Heart right ventricle (tissue), 16 donors: ENCODE measurements at regions not wholly inside any gene's neighbourhood (a gene's known extent, or its start where the extent isn't known, plus 50 kb on each side); places are given as distances from the start of the nearest gene placed in this dataset.

Experiments used
- ATAC-seq, 8 donors: fragments of 200-7000 bp; cut with Tn5 transposase; one replicate each; pipeline ENCODE4 v1.9.1; 2020; ENCODE audit warnings: mild to moderate bottlenecking in 8 of 8, moderate library complexity in 8 of 8, moderate number of reproducible peaks in 1 of 8
- DNase-seq, 2 donors: peaks; one replicate each; pipeline ENCODE4 v3.0.0-alpha.2; 2020
- H3K27ac ChIP-seq, 10 donors: fragments of 200-600 bp; sonication (generic) in 2 of 10; one replicate each; pipeline versions ENCODE4 v1.5.0 to v1.8.0; 2020 to 2022; ENCODE audit warnings: mild to moderate bottlenecking in 3 of 10
- H3K27me3 ChIP-seq, 7 donors: fragments of 200-600 bp; one replicate each; pipeline ENCODE4 v1.8.0; 2021 to 2022; ENCODE audit warnings: mild to moderate bottlenecking in 2 of 7
- H3K36me3 ChIP-seq, 9 donors: fragments of 200-600 bp; sonication (generic) in 1 of 9; one replicate each; pipeline versions ENCODE4 v1.5.0 to v1.8.0; 2020 to 2022; ENCODE audit warnings: mild to moderate bottlenecking in 2 of 9
- H3K4me1 ChIP-seq, 9 donors: fragments of 200-600 bp; sonication (generic) in 1 of 9; one replicate each; pipeline versions ENCODE4 v1.5.0 to v1.8.0; 2020 to 2022; ENCODE audit warnings: mild to moderate bottlenecking in 4 of 9
- H3K4me3 ChIP-seq, 10 donors: fragments of 200-600 bp; sonication (generic) in 2 of 10; one replicate each; pipeline versions ENCODE4 v1.5.0 to v1.8.0; 2020 to 2022; ENCODE audit warnings: mild to moderate bottlenecking in 7 of 10, moderate library complexity in 2 of 10
- H3K9me3 ChIP-seq, 11 donors: fragments of 200-600 bp in 10 of 11; sonication (generic) in 2 of 11; one replicate each; pipeline versions ENCODE4 v1.5.0 to v1.8.0; 2013 to 2022; ENCODE audit warnings: mild to moderate bottlenecking in 2 of 11, control low read depth in 1 of 11, moderate library complexity in 1 of 11
- CTCF ChIP-seq, 9 donors: fragments of 200-600 bp; sonication (generic) in 2 of 9; IDR thresholded peaks; one replicate each; pipeline versions ENCODE4 v1.5.0 to v1.8.0; 2021 to 2022; ENCODE audit warnings: antibody characterized with exemption in 9 of 9, mild to moderate bottlenecking in 5 of 9, moderate library complexity in 1 of 9
- WGBS, 2 donors: extraction: QIAGEN DNeasy Blood & Tissue Kit; methylation state at CpG; one replicate each; pipeline ENCODE4 v1.1.7; 2013; ENCODE audit warnings: inconsistent platforms in 1 of 2; 5-methylcytosine and 5-hydroxymethylcytosine counted together
- intact Hi-C, 10 donors: fragments of 100-400 bp; cut with DNase I; formaldehyde crosslinking; loops; one replicate each; pipeline versions ENCODE4 v1.11.1 to v1.14.2; 2022
- donor health status: Arrhythmogenic right ventricular cardiomyopathy.
- donor health status: ischemic (EF 13 %, LVEDD 7.1; RV severe dilation, severe dysfunction).
- donor health status: healthy with polysubstance abuse.
- donor health status: DM: no; HTN: yes; CAD: no.
- donor health status: DM: no; HTN: no; CAD: no.
- donor health status: ischemic (EF 25% LVEDD 6.9; RV normal size, moderate dysfunction).
- donor health status: ischemic (EF 25% LVEDD 5.7; RV mildly dilated, moderate dysfunction).
- donor health status: healthy.
- donor health status: DM: yes; HTN: yes; CAD: no.
- donor health status: Ischemic cardiomyopathy.
- donor health status: ischemic (EF 35%, LVEDD 5.7; RV mildly dilated, moderate dysfunction).
- donor health status: nonischemic (EF 11% LVEDD 7.7; RV severe dilation, severe dysfunction).
- donor health status: DM: yes; HTN: yes; CAD: no.
- donor health status: PGD.
- donor health status: ischemic (EF 29% LVEDD 5.4; RV normal size, mild dysfunction).
- donor health status: nonischemic (EF 23%, LVEDD 6.1; RV moderate dilation, normal function).

- Histone ChIP-seq H3K4me1 (no peaks in the 10 kb centered on the region), H3K36me3 (no peaks in the 10 kb centered on the region), H3K9me3 (peaks cover 0 to 2% (median 0%) of the 10 kb centered on the region in 11 donors), H3K27ac (no peak overlapping the region), H3K27me3 (no peaks in the 10 kb centered on the region), H3K4me3 (no peak overlapping the region)
- no peak for TF ChIP-seq CTCF (IDR thresholded peaks at IDR 0.05)
- DNase-seq: no peak
- ATAC-seq: no peak
- intact Hi-C loops: loop anchor here in 1 of 10 donors (2.0 kb wide), 1 partner anchor 24 kb away; no protein-coding TSS in a partner anchor
- 50 to 75% methylated on average over 2 of the region's 2 CpGs for WGBS, 2 donors
Observed at GRCh38 chr2:79294994-79295393, 135.4 kb upstream of the REG3A start.

- no peak for ATAC-seq
- intact Hi-C loops: loop anchor here in 1 of 10 donors (2.0 kb wide), 1 partner anchor 16 kb away; no protein-coding TSS in a partner anchor
- 76 to 83% methylated on average over 1 of the region's 1 CpG for WGBS, 2 donors
- no peak for TF ChIP-seq CTCF (IDR thresholded peaks at IDR 0.05)
- H3K4me3 ChIP-seq: no peak overlapping the region
- no peaks in the 10 kb centered on the region for H3K36me3 ChIP-seq
- H3K9me3 ChIP-seq: peaks cover 0 to 13% (median 0%) of the 10 kb centered on the region in 11 donors
- H3K27me3 ChIP-seq: no peaks in the 10 kb centered on the region
- H3K4me1 ChIP-seq: no peaks in the 10 kb centered on the region
- DNase-seq: no peak
- H3K27ac ChIP-seq: no peak overlapping the region
Observed at GRCh38 chr2:79292958-79293315, 133.4 kb upstream of the REG3A start.

- Histone ChIP-seq H3K9me3 (peaks cover 0 to 15% (median 0%) of the 10 kb centered on the region in 11 donors), H3K36me3 (no peaks in the 10 kb centered on the region), H3K27me3 (no peaks in the 10 kb centered on the region), H3K4me3 (no peak overlapping the region), H3K4me1 (no peaks in the 10 kb centered on the region), H3K27ac (no peak overlapping the region)
- DNase-seq (no peak), ATAC-seq (no peak)
- intact Hi-C loops: loop anchor here in 1 of 10 donors (2.0 kb wide), 1 partner anchor 16 kb away; no protein-coding TSS in a partner anchor
- TF ChIP-seq CTCF (IDR thresholded peaks at IDR 0.05): no peak
- WGBS, 2 donors: 43 to 46% methylated on average over 1 of the region's 1 CpG
Observed at GRCh38 chr2:79292239-79292957, 132.8 kb upstream of the REG3A start.

DNA sequence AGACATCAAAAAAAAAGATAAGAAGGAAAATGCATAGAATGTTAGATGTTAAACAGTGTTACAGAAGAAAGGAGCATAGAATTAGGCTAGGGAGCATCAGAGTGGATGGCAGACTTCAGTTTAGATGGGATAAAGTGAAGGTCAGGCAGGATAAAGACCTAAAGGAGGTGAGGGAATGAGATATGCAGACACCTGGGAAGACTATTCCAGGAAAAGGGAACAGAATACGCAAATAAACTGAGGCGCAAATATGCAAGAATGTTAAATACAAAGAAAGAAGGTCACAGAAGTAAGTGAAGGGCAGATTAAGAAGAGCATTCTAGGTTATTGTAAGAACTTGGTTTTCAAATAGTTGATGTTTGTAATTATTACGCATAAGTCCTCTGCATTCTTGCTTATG, 116.3 kb upstream of the REG3A start:
- no peak for TF ChIP-seq CTCF (IDR thresholded peaks at IDR 0.05)
- no peak overlapping the region for H3K4me3 ChIP-seq
- no peaks in the 10 kb centered on the region for H3K36me3 ChIP-seq
- 88 to 91% methylated on average over 3 of the region's 3 CpGs for WGBS, 2 donors
- DNase-seq (no peak), ATAC-seq (no peak)
- H3K27ac ChIP-seq: no peak overlapping the region
- peaks cover 0 to 36% (median 11%) of the 10 kb centered on the region in 11 donors for H3K9me3 ChIP-seq
- no peaks in the 10 kb centered on the region for H3K27me3 ChIP-seq
- intact Hi-C loops: no loop called here
- no peaks in the 10 kb centered on the region for H3K4me1 ChIP-seq
